Mesenchymal stem cell (in vitro differentiated cells and primary cell): ENCODE measurements at regions not wholly inside any gene's neighbourhood (a gene's known extent, or its start where the extent isn't known, plus 50 kb on each side); places are given as distances from the start of the nearest gene placed in this dataset.

Source experiments
- DNase-seq: peaks from one replicate; pipeline ENCODE4 v3.0.0-alpha.2; 2013
- H2AFZ ChIP-seq: one replicate; pipeline ENCODE4 v1.6.1; 2013; ENCODE audit warnings: low read depth, mild to moderate bottlenecking, control low read depth, inconsistent platforms, low read length, moderate library complexity
- H2AK5ac ChIP-seq: 2 replicates; pipeline ENCODE4 v1.6.1; 2013; ENCODE audit warnings: low read length, moderate library complexity, mild to moderate bottlenecking, inconsistent platforms; ENCODE audit not compliant: severe bottlenecking
- H2BK120ac ChIP-seq: one replicate; pipeline ENCODE4 v1.6.1; 2013; ENCODE audit warnings: low read depth, mild to moderate bottlenecking, inconsistent platforms, low read length, moderate library complexity
- H2BK12ac ChIP-seq, 2 experiments: one replicate each; pipeline ENCODE4 v1.6.1; 2013; ENCODE audit warnings: inconsistent platforms in 2 of 2, low read length in 2 of 2, mild to moderate bottlenecking in 2 of 2, moderate library complexity in 2 of 2, control low read depth in 1 of 2
- H2BK15ac ChIP-seq: one replicate; pipeline ENCODE4 v1.6.1; 2013; ENCODE audit warnings: mild to moderate bottlenecking, low read depth, inconsistent platforms; ENCODE audit not compliant: poor library complexity, severe bottlenecking
- H2BK5ac ChIP-seq: 2 replicates; pipeline ENCODE4 v1.6.1; 2013; ENCODE audit warnings: low read depth, mild to moderate bottlenecking, low read length, control low read depth, inconsistent platforms; ENCODE audit not compliant: poor library complexity, severe bottlenecking
- H3K14ac ChIP-seq, 2 experiments: one replicate each; pipeline ENCODE4 v1.6.1; 2013; ENCODE audit warnings: inconsistent platforms in 2 of 2, low read length in 2 of 2, control low read depth in 1 of 2, mild to moderate bottlenecking in 1 of 2, moderate library complexity in 1 of 2
- H3K18ac ChIP-seq, 2 experiments: one replicate each; pipeline ENCODE4 v1.6.1; 2013; ENCODE audit warnings: inconsistent platforms in 2 of 2, low read length in 2 of 2, control low read depth in 1 of 2, low read depth in 1 of 2, mild to moderate bottlenecking in 1 of 2
- H3K23ac ChIP-seq, 2 experiments: one replicate each; pipeline ENCODE4 v1.6.1; 2013; ENCODE audit warnings: inconsistent platforms in 2 of 2, low read length in 2 of 2, mild to moderate bottlenecking in 2 of 2, moderate library complexity in 2 of 2, control low read depth in 1 of 2
- H3K27ac ChIP-seq: 2 replicates; pipeline ENCODE4 v1.5.1; 2013; ENCODE audit warnings: mild to moderate bottlenecking, moderate library complexity, low read length, control low read depth, inconsistent platforms; ENCODE audit not compliant: poor library complexity, severe bottlenecking
- H3K27me3 ChIP-seq, 2 experiments: 2 replicates each; pipeline versions ENCODE4 v1.6.1 to v1.7.0; 2013; ENCODE audit warnings: low read length in 2 of 2, mild to moderate bottlenecking in 2 of 2, moderate library complexity in 2 of 2, control low read depth in 1 of 2, inconsistent platforms in 1 of 2; ENCODE audit not compliant: control insufficient read depth in 1 of 2, insufficient read depth in 1 of 2
- H3K36me3 ChIP-seq, 2 experiments: 2 replicates each; pipeline versions ENCODE4 v1.6.1 to v1.7.0; 2013; ENCODE audit warnings: low read length in 2 of 2, control low read depth in 1 of 2, inconsistent platforms in 1 of 2, low read depth in 1 of 2, mild to moderate bottlenecking in 1 of 2; ENCODE audit not compliant: insufficient read depth in 2 of 2, control insufficient read depth in 1 of 2
- H3K4ac ChIP-seq, 2 experiments: one replicate each; pipeline ENCODE4 v1.6.1; 2013; ENCODE audit warnings: inconsistent platforms in 2 of 2, low read length in 2 of 2, mild to moderate bottlenecking in 2 of 2, moderate library complexity in 2 of 2, control low read depth in 1 of 2, low read depth in 1 of 2
- H3K4me1 ChIP-seq: 2 replicates; pipeline ENCODE4 v1.6.1; 2013; ENCODE audit warnings: low read depth, low read length, control low read depth; ENCODE audit not compliant: control insufficient read depth, insufficient read depth
- H3K4me2 ChIP-seq: 2 replicates; pipeline ENCODE4 v1.6.1; 2013; ENCODE audit warnings: low read length, mild to moderate bottlenecking, inconsistent platforms; ENCODE audit not compliant: poor library complexity, severe bottlenecking
- H3K4me3 ChIP-seq, 2 experiments: 2 replicates each; pipeline versions ENCODE4 v1.5.1 to v1.7.0; 2013; ENCODE audit warnings: low read length in 2 of 2, mild to moderate bottlenecking in 2 of 2, control low read depth in 1 of 2, low read depth in 1 of 2; ENCODE audit not compliant: insufficient read depth in 1 of 2
- H3K79me1 ChIP-seq: replicated peaks from 2 replicates; pipeline ENCODE4 v1.6.1; 2013; ENCODE audit warnings: mild to moderate bottlenecking, control low read depth, low read length, inconsistent platforms; ENCODE audit not compliant: poor library complexity, severe bottlenecking
- H3K9ac ChIP-seq: 2 replicates; pipeline ENCODE4 v1.7.0; 2013; ENCODE audit warnings: mild to moderate bottlenecking, low read length, moderate library complexity
- H3K9me3 ChIP-seq: 2 replicates; pipeline ENCODE4 v1.7.0; 2013; ENCODE audit warnings: mild to moderate bottlenecking, low read length; ENCODE audit not compliant: control insufficient read depth
- H4K8ac ChIP-seq: one replicate; pipeline ENCODE4 v1.6.1; 2013; ENCODE audit warnings: inconsistent platforms, mild to moderate bottlenecking, low read length, moderate library complexity
- H4K91ac ChIP-seq: one replicate; pipeline ENCODE4 v1.6.1; 2013; ENCODE audit warnings: mild to moderate bottlenecking, low read length, inconsistent platforms
- WGBS: methylation state at CpG from one replicate; pipeline ENCODE4 v1.1.7; 2013; ENCODE audit warnings: mixed read lengths; 5-methylcytosine and 5-hydroxymethylcytosine counted together

DNA sequence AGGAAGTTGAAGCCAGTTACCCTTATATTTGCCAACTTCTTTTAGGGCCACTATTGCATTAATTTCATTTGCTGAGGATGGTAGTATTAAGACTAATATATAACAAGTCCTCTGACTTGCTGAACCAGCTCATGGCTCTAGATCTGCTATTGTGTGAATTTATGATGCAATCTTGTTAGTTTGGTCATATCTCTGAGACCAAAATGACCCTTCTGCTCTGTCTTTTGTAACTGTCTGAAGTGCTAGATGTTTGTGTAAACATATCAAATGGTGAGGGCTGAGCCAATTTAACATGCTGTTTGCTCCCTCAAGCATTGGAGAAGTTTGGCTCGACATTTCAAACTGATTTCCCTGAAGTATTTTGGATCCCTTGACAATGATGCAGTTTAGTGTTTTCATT is 106.9 kb upstream of the PTGFR start:
- Histone ChIP-seq H3K23ac (no peak overlapping the region), H2AK5ac (no peak overlapping the region), H3K4ac (no peak overlapping the region), H3K4me3 (no peak overlapping the region), H3K79me1 (no peaks in the 10 kb centered on the region), H3K27me3 (no peaks in the 10 kb centered on the region), H4K91ac (no peak overlapping the region), H3K36me3 (no peaks in the 10 kb centered on the region), H2AFZ (no peak overlapping the region), H3K4me2 (no peak overlapping the region), H3K14ac (no peak overlapping the region), H3K18ac (no peak overlapping the region), H2BK12ac (no peak overlapping the region), H3K9me3 (no peaks in the 10 kb centered on the region), H3K9ac (no peak overlapping the region), H3K27ac (no peak overlapping the region), H2BK120ac (no peak overlapping the region), H3K4me1 (no peaks in the 10 kb centered on the region), H2BK5ac (no peak overlapping the region), H4K8ac (no peak overlapping the region), H2BK15ac (no peak overlapping the region)
- 25% methylated on average over 1 of the region's 1 CpG for WGBS
- DNase-seq: no peak

DNA sequence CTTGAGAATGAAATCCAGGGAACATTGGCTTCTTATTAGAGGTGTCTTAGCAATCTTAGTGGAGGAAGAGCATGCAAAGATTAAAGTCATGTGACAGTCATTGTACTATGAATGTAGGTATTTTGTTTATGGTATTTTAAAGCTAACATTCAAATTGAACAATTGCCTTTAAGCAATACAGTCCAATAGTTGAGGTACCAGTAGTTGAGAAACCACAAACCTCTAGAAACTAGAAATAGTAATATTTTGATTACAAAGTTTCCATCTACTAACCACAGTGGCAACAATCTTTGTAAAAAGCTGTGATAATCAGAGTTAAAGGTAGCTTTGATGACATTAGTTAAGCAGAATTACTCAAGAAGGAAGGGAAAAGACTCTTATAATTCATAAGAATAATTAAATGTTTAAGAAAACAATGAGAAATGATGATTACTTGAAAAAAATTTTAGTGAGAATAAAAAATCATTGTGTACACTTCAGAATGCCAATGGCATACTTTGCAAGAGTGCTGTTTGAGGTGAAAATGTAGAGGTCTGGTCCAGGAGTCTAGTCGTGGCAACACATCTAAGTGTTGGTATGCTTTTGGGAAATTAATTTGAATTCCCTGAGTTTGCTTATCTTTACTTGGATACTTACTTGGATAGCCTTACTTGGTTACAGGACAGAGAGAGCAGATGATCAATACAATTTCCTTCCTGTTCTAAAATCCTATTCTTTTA is 104.9 kb upstream of the PTGFR start:
- Histone ChIP-seq H3K23ac (no peak overlapping the region), H3K79me1 (no peaks in the 10 kb centered on the region), H4K91ac (no peak overlapping the region), H2BK15ac (no peak overlapping the region), H2BK12ac (no peak overlapping the region), H2BK5ac (no peak overlapping the region), H3K36me3 (no peaks in the 10 kb centered on the region), H3K27me3 (no peaks in the 10 kb centered on the region), H3K18ac (no peak overlapping the region), H3K14ac (no peak overlapping the region), H3K9ac (no peak overlapping the region), H3K4me3 (no peak overlapping the region), H3K4me2 (no peak overlapping the region), H3K9me3 (no peaks in the 10 kb centered on the region), H3K27ac (no peak overlapping the region), H4K8ac (no peak overlapping the region), H2BK120ac (no peak overlapping the region), H2AK5ac (no peak overlapping the region), H3K4me1 (no peaks in the 10 kb centered on the region), H3K4ac (no peak overlapping the region), H2AFZ (no peak overlapping the region)
- DNase-seq: no peak
- 50% methylated on average over 1 of the region's 1 CpG for WGBS

DNA sequence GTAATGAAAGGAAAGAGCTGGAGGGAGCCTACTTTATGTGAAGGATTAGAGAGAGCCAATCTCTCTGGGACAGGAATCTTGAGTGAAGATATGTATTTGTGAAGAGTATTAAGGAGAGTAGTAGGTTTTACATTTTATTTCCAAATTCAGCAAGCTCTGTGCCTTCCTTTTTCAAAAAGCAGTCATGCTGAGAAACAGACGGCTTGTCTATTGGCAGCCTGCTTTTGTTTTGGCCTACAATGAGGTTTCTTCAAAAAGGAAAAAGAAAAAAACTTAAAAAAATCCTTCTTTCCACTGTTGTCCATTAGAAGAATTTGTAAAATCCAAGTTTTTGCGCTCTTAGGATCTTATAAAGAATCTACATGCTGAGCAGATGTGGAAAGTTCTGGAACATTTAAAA is 103.6 kb upstream of the PTGFR start:
- no peak overlapping the region for H2AK5ac ChIP-seq
- no peaks in the 10 kb centered on the region for H3K4me1 ChIP-seq
- no peak overlapping the region for H3K4ac ChIP-seq
- H4K91ac ChIP-seq: no peak overlapping the region
- H3K14ac ChIP-seq: no peak overlapping the region
- no peak overlapping the region for H2BK5ac ChIP-seq
- H3K27me3 ChIP-seq: no peaks in the 10 kb centered on the region
- H3K79me1 ChIP-seq: no peaks in the 10 kb centered on the region
- no peak overlapping the region for H4K8ac ChIP-seq
- 40% methylated on average over 1 of the region's 2 CpGs for WGBS
- DNase-seq: no peak
- H3K4me3 ChIP-seq: no peak overlapping the region
- H2AFZ ChIP-seq: no peak overlapping the region
- H2BK15ac ChIP-seq: no peak overlapping the region
- H3K23ac ChIP-seq: no peak overlapping the region
- peaks cover 2% of the 10 kb centered on the region for H3K9me3 ChIP-seq
- H3K4me2 ChIP-seq: no peak overlapping the region
- H3K18ac ChIP-seq: no peak overlapping the region
- no peak overlapping the region for H2BK120ac ChIP-seq
- H3K36me3 ChIP-seq: no peaks in the 10 kb centered on the region
- no peak overlapping the region for H2BK12ac ChIP-seq
- no peak overlapping the region for H3K27ac ChIP-seq
- no peak overlapping the region for H3K9ac ChIP-seq

DNA sequence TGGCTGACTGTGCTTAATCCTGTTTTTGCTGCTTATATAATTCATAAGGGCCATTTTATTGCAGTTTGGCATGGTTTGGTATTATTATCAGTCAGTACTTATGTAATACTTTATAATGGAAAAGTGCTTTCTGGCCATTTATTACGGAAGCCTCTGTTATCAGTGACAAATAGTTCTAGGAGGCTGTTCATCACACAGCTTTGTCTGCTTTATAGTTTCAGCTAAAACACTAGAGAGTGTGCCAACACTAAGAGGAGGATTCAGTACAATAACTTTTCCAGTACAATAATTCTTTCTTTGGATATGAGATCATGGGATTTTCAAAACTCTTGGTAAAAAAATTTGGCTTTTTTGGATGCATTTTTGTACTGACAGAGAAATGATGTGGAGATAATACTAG is 102.9 kb upstream of the PTGFR start:
- WGBS: 50% methylated on average over 1 of the region's 1 CpG
- peaks cover 5% of the 10 kb centered on the region for H3K9me3 ChIP-seq
- H3K36me3 ChIP-seq: no peaks in the 10 kb centered on the region
- H3K23ac ChIP-seq: no peak overlapping the region
- no peak overlapping the region for H3K9ac ChIP-seq
- H3K4me2 ChIP-seq: no peak overlapping the region
- H2AK5ac ChIP-seq: no peak overlapping the region
- H3K27me3 ChIP-seq: no peaks in the 10 kb centered on the region
- H3K4me1 ChIP-seq: no peaks in the 10 kb centered on the region
- H2BK12ac ChIP-seq: no peak overlapping the region
- no peak overlapping the region for H2BK5ac ChIP-seq
- H4K8ac ChIP-seq: no peak overlapping the region
- no peak overlapping the region for H3K27ac ChIP-seq
- H2BK120ac ChIP-seq: no peak overlapping the region
- H2AFZ ChIP-seq: no peak overlapping the region
- H3K14ac ChIP-seq: no peak overlapping the region
- no peaks in the 10 kb centered on the region for H3K79me1 ChIP-seq
- H3K4ac ChIP-seq: no peak overlapping the region
- H4K91ac ChIP-seq: no peak overlapping the region
- DNase-seq: no peak
- no peak overlapping the region for H3K18ac ChIP-seq
- no peak overlapping the region for H3K4me3 ChIP-seq
- no peak overlapping the region for H2BK15ac ChIP-seq
